ENCODE measurements at regions not wholly inside any gene's neighbourhood (a gene's known extent, or its start where the extent isn't known, plus 50 kb on each side); places are given as distances from the start of the nearest gene placed in this dataset.

DNA sequence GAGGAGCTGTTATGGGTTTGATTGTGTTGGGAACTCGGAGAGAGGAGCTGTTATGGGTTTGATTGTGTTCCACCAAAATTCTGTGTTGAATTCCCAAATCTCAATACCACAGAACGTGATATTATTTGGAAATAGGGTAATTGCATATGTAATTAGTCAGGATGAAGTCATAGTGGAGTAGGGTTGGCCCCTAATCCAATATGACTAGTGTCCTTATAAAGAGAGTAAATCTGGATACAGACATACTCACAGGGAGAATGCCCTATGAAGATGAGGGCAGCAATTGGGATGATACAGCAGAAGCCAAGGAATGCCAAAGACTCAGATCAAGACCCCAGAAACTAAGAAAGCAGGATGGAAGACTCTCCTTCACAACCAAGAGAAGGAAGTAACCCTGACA lies 1023.2 kb upstream of the ZEB2 start:
- TF ChIP-seq, protein P1, sequence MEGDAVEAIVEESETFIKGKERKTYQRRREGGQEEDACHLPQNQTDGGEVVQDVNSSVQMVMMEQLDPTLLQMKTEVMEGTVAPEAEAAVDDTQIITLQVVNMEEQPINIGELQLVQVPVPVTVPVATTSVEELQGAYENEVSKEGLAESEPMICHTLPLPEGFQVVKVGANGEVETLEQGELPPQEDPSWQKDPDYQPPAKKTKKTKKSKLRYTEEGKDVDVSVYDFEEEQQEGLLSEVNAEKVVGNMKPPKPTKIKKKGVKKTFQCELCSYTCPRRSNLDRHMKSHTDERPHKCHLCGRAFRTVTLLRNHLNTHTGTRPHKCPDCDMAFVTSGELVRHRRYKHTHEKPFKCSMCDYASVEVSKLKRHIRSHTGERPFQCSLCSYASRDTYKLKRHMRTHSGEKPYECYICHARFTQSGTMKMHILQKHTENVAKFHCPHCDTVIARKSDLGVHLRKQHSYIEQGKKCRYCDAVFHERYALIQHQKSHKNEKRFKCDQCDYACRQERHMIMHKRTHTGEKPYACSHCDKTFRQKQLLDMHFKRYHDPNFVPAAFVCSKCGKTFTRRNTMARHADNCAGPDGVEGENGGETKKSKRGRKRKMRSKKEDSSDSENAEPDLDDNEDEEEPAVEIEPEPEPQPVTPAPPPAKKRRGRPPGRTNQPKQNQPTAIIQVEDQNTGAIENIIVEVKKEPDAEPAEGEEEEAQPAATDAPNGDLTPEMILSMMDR (conservative IDR thresholded peaks at IDR 0.05; ENCODE audit: low read depth, low read length): no peak
- TF ChIP-seq EZH2 (IDR thresholded peaks at IDR 0.05; ENCODE audit: borderline replicate concordance, low read depth, low read length, poor library complexity, severe bottlenecking): no peak
